ENCODE measurements at regions not wholly inside any gene's neighbourhood (a gene's known extent, or its start where the extent isn't known, plus 50 kb on each side); places are given as distances from the start of the nearest gene placed in this dataset.

GRCh38 chr3:65081536-65081935 lies 393.7 kb upstream of the ADAMTS9 start:
- TF ChIP-seq EZH2 (IDR thresholded peaks at IDR 0.05) (no peak), POLR2AphosphoS5 (IDR thresholded peaks at IDR 0.05; ENCODE audit: borderline replicate concordance, low read depth, low read length) (no peak)

Measured in SK-N-MC (cell line).